IPS-20b (cell line): ENCODE measurements at regions not wholly inside any gene's neighbourhood (a gene's known extent, or its start where the extent isn't known, plus 50 kb on each side); places are given as distances from the start of the nearest gene placed in this dataset.

ENCODE experiments used
- H3K27ac ChIP-seq: one replicate; pipeline ENCODE4 v1.5.1; 2013; ENCODE audit warnings: low read length
- H3K27me3 ChIP-seq: 2 replicates; pipeline ENCODE4 v1.6.1; 2013; ENCODE audit warnings: mild to moderate bottlenecking, low read length, inconsistent platforms; ENCODE audit not compliant: insufficient read depth
- H3K36me3 ChIP-seq: 2 replicates; pipeline ENCODE4 v1.6.1; 2013; ENCODE audit warnings: low read depth, mild to moderate bottlenecking, inconsistent platforms, low read length, moderate library complexity; ENCODE audit not compliant: insufficient read depth
- H3K4me1 ChIP-seq: 2 replicates; pipeline ENCODE4 v1.6.1; 2013; ENCODE audit warnings: mild to moderate bottlenecking, control low read depth, inconsistent platforms, low read length, moderate library complexity; ENCODE audit not compliant: insufficient read depth
- H3K4me3 ChIP-seq: 2 replicates; pipeline ENCODE4 v1.5.1; 2013; ENCODE audit warnings: mild to moderate bottlenecking, low read length, inconsistent platforms
- H3K9ac ChIP-seq: 2 replicates; pipeline ENCODE4 v1.6.1; 2013; ENCODE audit warnings: low read depth, mild to moderate bottlenecking, inconsistent platforms, low read length, moderate library complexity
- H3K9me3 ChIP-seq: 2 replicates; pipeline ENCODE4 v1.6.1; 2013; ENCODE audit warnings: mild to moderate bottlenecking, low read depth, low read length, inconsistent platforms; ENCODE audit not compliant: insufficient read depth

- Histone ChIP-seq H3K4me3 (no peak overlapping the region), H3K9me3 (no peaks in the 10 kb centered on the region), H3K36me3 (no peaks in the 10 kb centered on the region), H3K4me1 (peaks cover 11% of the 10 kb centered on the region; the same call in 1 of the 2 replicates), H3K9ac (no peak overlapping the region), H3K27ac (no peak overlapping the region), H3K27me3 (no peaks in the 10 kb centered on the region)
Measured at GRCh38 chr3:124522082-124522625, 208.1 kb upstream of the UMPS start.

- Histone ChIP-seq H3K36me3 (no peaks in the 10 kb centered on the region), H3K27ac (no peak overlapping the region), H3K27me3 (no peaks in the 10 kb centered on the region), H3K9ac (no peak overlapping the region), H3K4me1 (peaks cover 10% of the 10 kb centered on the region; the same call in 1 of the 2 replicates), H3K9me3 (no peaks in the 10 kb centered on the region), H3K4me3 (no peak overlapping the region)
Measured at GRCh38 chr3:124526601-124527000, 203.7 kb upstream of the UMPS start.

GRCh38 chr3:124529826-124530571 lies 200.3 kb upstream of the UMPS start:
- Histone ChIP-seq H3K4me1 (peaks cover 10% of the 10 kb centered on the region; the same call in 1 of the 2 replicates), H3K4me3 (no peak overlapping the region), H3K27ac (no peak overlapping the region), H3K36me3 (no peaks in the 10 kb centered on the region), H3K9ac (no peak overlapping the region), H3K9me3 (no peaks in the 10 kb centered on the region), H3K27me3 (no peaks in the 10 kb centered on the region)

- H3K4me1 ChIP-seq, result peaks cover 10% of the 10 kb centered on the region; the same call in 1 of the 2 replicates
- no peaks in the 10 kb centered on the region for H3K9me3 ChIP-seq
- no peak overlapping the region for H3K27ac ChIP-seq
- H3K9ac ChIP-seq, result no peak overlapping the region
- H3K27me3 ChIP-seq, result no peaks in the 10 kb centered on the region
- no peak overlapping the region for H3K4me3 ChIP-seq
- H3K36me3 ChIP-seq, result no peaks in the 10 kb centered on the region
Measured at GRCh38 chr3:124530916-124531315, 199.3 kb upstream of the UMPS start.

GRCh38 chr3:124532071-124532470 lies 198.2 kb upstream of the UMPS start:
- Histone ChIP-seq H3K27ac (no peak overlapping the region), H3K36me3 (no peaks in the 10 kb centered on the region), H3K27me3 (no peaks in the 10 kb centered on the region)

GRCh38 chr3:124535306-124535705 lies 194.9 kb upstream of the UMPS start:
- Histone ChIP-seq H3K36me3 (no peaks in the 10 kb centered on the region), H3K27me3 (no peaks in the 10 kb centered on the region), H3K9ac (no peak overlapping the region), H3K4me3 (no peak overlapping the region), H3K4me1 (no peaks in the 10 kb centered on the region), H3K27ac (no peak overlapping the region), H3K9me3 (no peaks in the 10 kb centered on the region)

More at GRCh38 chr3:124532071-124532470, 198.2 kb upstream of the UMPS start:
- peaks cover 10% of the 10 kb centered on the region; the same call in 1 of the 2 replicates for H3K4me1 ChIP-seq
- H3K9ac ChIP-seq, result no peak overlapping the region
- no peak overlapping the region for H3K4me3 ChIP-seq
- no peaks in the 10 kb centered on the region for H3K9me3 ChIP-seq

- Histone ChIP-seq H3K4me3 (no peak overlapping the region), H3K9ac (no peak overlapping the region), H3K9me3 (no peaks in the 10 kb centered on the region), H3K4me1 (peaks cover 8% of the 10 kb centered on the region), H3K27me3 (no peaks in the 10 kb centered on the region), H3K36me3 (no peaks in the 10 kb centered on the region), H3K27ac (no peak overlapping the region)
Measured at GRCh38 chr3:124540550-124541211, 189.6 kb upstream of the UMPS start.

GRCh38 chr3:124542214-124542869 lies 187.9 kb upstream of the UMPS start:
- Histone ChIP-seq H3K36me3 (no peaks in the 10 kb centered on the region), H3K9ac (no peak overlapping the region), H3K27me3 (no peaks in the 10 kb centered on the region), H3K4me1 (peaks cover 8% of the 10 kb centered on the region), H3K9me3 (no peaks in the 10 kb centered on the region), H3K27ac (no peak overlapping the region), H3K4me3 (no peak overlapping the region)

- Histone ChIP-seq H3K9ac (no peak overlapping the region), H3K4me1 (peaks cover 8% of the 10 kb centered on the region), H3K9me3 (no peaks in the 10 kb centered on the region), H3K36me3 (no peaks in the 10 kb centered on the region), H3K4me3 (no peak overlapping the region), H3K27ac (no peak overlapping the region), H3K27me3 (peaks cover 9% of the 10 kb centered on the region)
Measured at GRCh38 chr3:124545891-124546290, 184.4 kb upstream of the UMPS start.

GRCh38 chr3:124552224-124552623 lies 178.0 kb upstream of the UMPS start:
- H3K27me3 ChIP-seq, result peaks cover 9% of the 10 kb centered on the region
- no peak overlapping the region for H3K9ac ChIP-seq
- no peak overlapping the region for H3K27ac ChIP-seq

GRCh38 chr3:124553178-124553577 lies 177.1 kb upstream of the UMPS start:
- Histone ChIP-seq H3K27ac (no peak overlapping the region), H3K9me3 (no peaks in the 10 kb centered on the region), H3K9ac (no peak overlapping the region), H3K27me3 (peaks cover 9% of the 10 kb centered on the region), H3K4me1 (peaks cover 7% of the 10 kb centered on the region), H3K4me3 (no peak overlapping the region), H3K36me3 (no peaks in the 10 kb centered on the region)

More at GRCh38 chr3:124552224-124552623, 178.0 kb upstream of the UMPS start:
- no peaks in the 10 kb centered on the region for H3K9me3 ChIP-seq
- peaks cover 2% of the 10 kb centered on the region; the same call in 1 of the 2 replicates for H3K4me1 ChIP-seq
- no peak overlapping the region for H3K4me3 ChIP-seq
- H3K36me3 ChIP-seq, result no peaks in the 10 kb centered on the region
